ENCODE measurements at regions not wholly inside any gene's neighbourhood (a gene's known extent, or its start where the extent isn't known, plus 50 kb on each side); places are given as distances from the start of the nearest gene placed in this dataset.
"Not testable (repeated sequence)": the region's sequence is repeated elsewhere in the genome, so short reads cannot be mapped to it uniquely, and the experiment has no call there.

- no TSS peak for BruUV-seq (replicated peaks)
- Mint-ChIP-seq H3K27me3 (ENCODE audit: insufficient read depth, unreplicated experiment) (peaks cover 12% of the 10 kb centered on the region), H3K4me3 (ENCODE audit: unreplicated experiment) (no peak overlapping the region), H3K36me3 (ENCODE audit: insufficient read depth, unreplicated experiment) (no peaks in the 10 kb centered on the region), H3K4me1 (ENCODE audit: insufficient read depth, unreplicated experiment) (no peaks in the 10 kb centered on the region), H3K27ac (ENCODE audit: low read depth, unreplicated experiment) (no peak overlapping the region), H3K9me3 (ENCODE audit: unreplicated experiment) (no peaks in the 10 kb centered on the region)
- no peak for DNase-seq (ENCODE audit: unreplicated experiment)
- ChIA-PET CTCF (no interaction called here), POLR2A (interaction anchor here (1.2 to 1.5 kb wide), 2 partner anchors 13 to 33 kb away, joined by 3 to 6 read pairs; no protein-coding TSS in a partner anchor)
- intact Hi-C loops (cut with micrococcal nuclease): no loop called here
- no peak for TF ChIP-seq CTCF (IDR thresholded peaks at IDR 0.05; ENCODE audit: unreplicated experiment)
Observed at GRCh38 chr15:62369454-62369853, 204.4 kb upstream of the C2CD4B start.

- H3K36me3 Mint-ChIP-seq (ENCODE audit: insufficient read depth, unreplicated experiment); H3K27ac Mint-ChIP-seq (ENCODE audit: low read depth, unreplicated experiment); H3K27me3 Mint-ChIP-seq (ENCODE audit: insufficient read depth, unreplicated experiment); H3K9me3 Mint-ChIP-seq (ENCODE audit: unreplicated experiment); CTCF ChIA-PET; H3K4me3 Mint-ChIP-seq (ENCODE audit: unreplicated experiment); DNase-seq (ENCODE audit: unreplicated experiment); POLR2A ChIA-PET; BruUV-seq (replicated peaks); H3K4me1 Mint-ChIP-seq (ENCODE audit: insufficient read depth, unreplicated experiment); intact Hi-C loops (cut with micrococcal nuclease): not testable (repeated sequence)
Observed at GRCh38 chr15:62371683-62372082, 206.6 kb upstream of the C2CD4B start.

GRCh38 chr15:62377736-62378480 is 212.8 kb upstream of the C2CD4B start:
- no peak for DNase-seq (ENCODE audit: unreplicated experiment)
- CTCF ChIA-PET: no interaction called here
- H3K4me3 Mint-ChIP-seq (ENCODE audit: unreplicated experiment): no peak overlapping the region
- H3K27me3 Mint-ChIP-seq (ENCODE audit: insufficient read depth, unreplicated experiment): no peaks in the 10 kb centered on the region
- H3K27ac Mint-ChIP-seq (ENCODE audit: low read depth, unreplicated experiment): no peak overlapping the region
- POLR2A ChIA-PET: interaction anchor here (1.0 kb wide), 1 partner anchor 226 kb away, joined by 4 read pairs; no protein-coding TSS in a partner anchor
- H3K4me1 Mint-ChIP-seq (ENCODE audit: insufficient read depth, unreplicated experiment): no peaks in the 10 kb centered on the region
- BruUV-seq (replicated peaks): no TSS peak
- H3K36me3 Mint-ChIP-seq (ENCODE audit: insufficient read depth, unreplicated experiment): no peaks in the 10 kb centered on the region
- no peaks in the 10 kb centered on the region for H3K9me3 Mint-ChIP-seq (ENCODE audit: unreplicated experiment)
- intact Hi-C loops (cut with micrococcal nuclease): no loop called here
- TF ChIP-seq CTCF (IDR thresholded peaks at IDR 0.05; ENCODE audit: unreplicated experiment): no peak

GRCh38 chr15:62378772-62379498 is 213.8 kb upstream of the C2CD4B start:
- CTCF ChIA-PET: interaction anchor here (0.7 kb wide), 1 partner anchor 18 kb away, joined by 3 read pairs; no protein-coding TSS in a partner anchor
- no TSS peak for BruUV-seq (replicated peaks)
- no peak for DNase-seq (ENCODE audit: unreplicated experiment)
- H3K27me3 Mint-ChIP-seq (ENCODE audit: insufficient read depth, unreplicated experiment): peaks cover 8% of the 10 kb centered on the region
- H3K4me1 Mint-ChIP-seq (ENCODE audit: insufficient read depth, unreplicated experiment): no peaks in the 10 kb centered on the region
- intact Hi-C loops (cut with micrococcal nuclease): no loop called here
- no peak for TF ChIP-seq CTCF (IDR thresholded peaks at IDR 0.05; ENCODE audit: unreplicated experiment)
- no peaks in the 10 kb centered on the region for H3K36me3 Mint-ChIP-seq (ENCODE audit: insufficient read depth, unreplicated experiment)
- no peak overlapping the region for H3K4me3 Mint-ChIP-seq (ENCODE audit: unreplicated experiment)
- H3K27ac Mint-ChIP-seq (ENCODE audit: low read depth, unreplicated experiment): no peak overlapping the region
- H3K9me3 Mint-ChIP-seq (ENCODE audit: unreplicated experiment): no peaks in the 10 kb centered on the region
- POLR2A ChIA-PET: no interaction called here
